H1 (cell line): ENCODE measurements at regions not wholly inside any gene's neighbourhood (a gene's known extent, or its start where the extent isn't known, plus 50 kb on each side); places are given as distances from the start of the nearest gene placed in this dataset.

Experiments used
- CTCF ChIA-PET: fragments of 300-600 bp; sonication (Branson Sonifier 250); formaldehyde crosslinking; loops from one replicate; lab custom pipeline; 2021; ENCODE audit not compliant: partially characterized antibody; lab: Charles Lee
- POLR2A ChIA-PET: fragments of 300-600 bp; sonication (Branson Sonifier 250); formaldehyde crosslinking; loops from one replicate; lab custom pipeline; 2021; ENCODE audit warnings: inconsistent platforms; ENCODE audit not compliant: partially characterized antibody; lab: Charles Lee
- DNase-seq, 2 experiments: peaks; one replicate each; pipeline versions ENCODE4 v3.0.0 to v3.0.0-alpha.2; 2010 to 2022; ENCODE audit warnings: low spot score in 2 of 2, low read depth in 1 of 2, mixed read lengths in 1 of 2
- FAIRE-seq: peaks from 2 replicates; lab custom pipeline; 2011; peaks lifted over from hg19 to GRCh38; lab: Jason Lieb, UNC
- H2AFZ ChIP-seq: 2 replicates; pipeline ENCODE4 v1.8.1; 2012; ENCODE audit warnings: low read length, inconsistent platforms
- H2AK5ac ChIP-seq: 2 replicates; pipeline ENCODE4 v1.6.1; 2013; ENCODE audit warnings: low read depth, low read length
- H2BK120ac ChIP-seq: replicated peaks from 2 replicates; pipeline ENCODE3; 2013; ENCODE audit warnings: low read depth, low read length, inconsistent platforms
- H2BK12ac ChIP-seq: 2 replicates; pipeline ENCODE4 v1.6.1; 2013; ENCODE audit warnings: low read depth, low read length
- H2BK15ac ChIP-seq: 2 replicates; pipeline ENCODE4 v1.6.1; 2013; ENCODE audit warnings: low read length
- H2BK20ac ChIP-seq: 2 replicates; pipeline ENCODE4 v1.6.1; 2013; ENCODE audit warnings: low read length
- H2BK5ac ChIP-seq: 2 replicates; pipeline ENCODE4 v1.6.1; 2013; ENCODE audit warnings: low read depth, low read length
- H3K14ac ChIP-seq: 2 replicates; pipeline ENCODE4 v1.6.1; 2013; ENCODE audit warnings: inconsistent platforms; ENCODE audit not compliant: insufficient read length
- H3K18ac ChIP-seq: 2 replicates; pipeline ENCODE4 v1.6.1; 2013; ENCODE audit warnings: low read length; ENCODE audit errors: extremely low read depth
- H3K23ac ChIP-seq: 2 replicates; pipeline ENCODE4 v1.6.1; 2013; ENCODE audit warnings: inconsistent platforms; ENCODE audit not compliant: insufficient read length
- H3K23me2 ChIP-seq: 2 replicates; pipeline ENCODE4 v1.6.1; 2013; ENCODE audit warnings: low read depth, low read length
- H3K27ac ChIP-seq: 2 replicates; pipeline ENCODE4 v1.6.1; 2011; ENCODE audit warnings: low read depth, low read length, inconsistent platforms
- H3K27me3 ChIP-seq, 4 experiments: replicated peaks in 1 of 4; 1 replicate in 1 of 4; 2 replicates in 3 of 4; pipeline versions ENCODE4 v1.6.1 to v1.8.1; 2011 to 2013; ENCODE audit warnings: low read length in 3 of 4, mild to moderate bottlenecking in 3 of 4, inconsistent platforms in 2 of 4, mixed read lengths in 2 of 4, moderate library complexity in 1 of 4; ENCODE audit not compliant: control insufficient read depth in 3 of 4, insufficient read depth in 3 of 4; ENCODE audit errors: extremely low read depth in 1 of 4
- H3K36me3 ChIP-seq, 4 experiments: 2 replicates each; pipeline versions ENCODE4 v1.6.1 to v1.8.1; 2011 to 2013; ENCODE audit warnings: mild to moderate bottlenecking in 4 of 4, low read length in 3 of 4, moderate library complexity in 2 of 4, control low read depth in 1 of 4, inconsistent platforms in 1 of 4; ENCODE audit not compliant: insufficient read depth in 4 of 4, control insufficient read depth in 2 of 4
- H3K4ac ChIP-seq: replicated peaks from 2 replicates; pipeline ENCODE3; 2013; ENCODE audit warnings: low read length, low read depth, mixed read lengths, inconsistent platforms; ENCODE audit not compliant: insufficient read length
- H3K4me1 ChIP-seq, 4 experiments: replicated peaks in 1 of 4; 1 replicate in 1 of 4; 2 replicates in 3 of 4; pipeline versions ENCODE4 v1.6.1 to v1.8.1; 2011 to 2013; ENCODE audit warnings: low read length in 3 of 4, inconsistent platforms in 2 of 4, mixed read lengths in 1 of 4; ENCODE audit not compliant: insufficient read depth in 4 of 4, control insufficient read depth in 3 of 4
- H3K4me2 ChIP-seq, 2 experiments: 2 replicates each; pipeline versions ENCODE4 v1.6.1 to v1.8.1; 2011 to 2013; ENCODE audit warnings: low read depth in 2 of 2, low read length in 2 of 2, control low read depth in 1 of 2, inconsistent platforms in 1 of 2, mild to moderate bottlenecking in 1 of 2; ENCODE audit not compliant: insufficient read depth in 1 of 2
- H3K4me3 ChIP-seq, 4 experiments: fragments of 200-600, 300-600 bp in 1 of 4; sonication (generic), shearing (Covaris generic), sonication (Bioruptor Twin) in 1 of 4; 2 replicates each; pipeline versions ENCODE4 v1.5.1 to v1.8.1; 2011 to 2016; ENCODE audit warnings: low read length in 4 of 4, low read depth in 3 of 4, control low read depth in 2 of 4, inconsistent platforms in 2 of 4, mild to moderate bottlenecking in 2 of 4, mixed read lengths in 1 of 4, moderate library complexity in 1 of 4; ENCODE audit not compliant: insufficient read depth in 2 of 4; ENCODE audit errors: extremely low read depth in 1 of 4
- H3K56ac ChIP-seq: replicated peaks from 2 replicates; pipeline ENCODE3; 2013; ENCODE audit warnings: low read depth, mild to moderate bottlenecking, mixed read lengths, low read length, inconsistent platforms; ENCODE audit not compliant: insufficient read length
- H3K79me1 ChIP-seq: 2 replicates; pipeline ENCODE4 v1.6.1; 2013; ENCODE audit warnings: low read depth, low read length, control low read depth
- H3K79me2 ChIP-seq, 2 experiments: 2 replicates each; pipeline versions ENCODE4 v1.6.1 to v1.8.1; 2012 to 2013; ENCODE audit warnings: low read length in 2 of 2, mild to moderate bottlenecking in 2 of 2, inconsistent platforms in 1 of 2; ENCODE audit not compliant: insufficient read depth in 2 of 2, control insufficient read depth in 1 of 2
- H3K9ac ChIP-seq, 4 experiments: replicated peaks in 1 of 4; 1 replicate in 1 of 4; 2 replicates in 3 of 4; pipeline versions ENCODE4 v1.6.1 to v1.8.1; 2011 to 2013; ENCODE audit warnings: low read depth in 3 of 4, low read length in 3 of 4, control low read depth in 2 of 4, mild to moderate bottlenecking in 2 of 4, moderate library complexity in 2 of 4, inconsistent platforms in 1 of 4; ENCODE audit errors: extremely low read depth in 1 of 4
- H3K9me3 ChIP-seq, 2 experiments: 2 replicates each; pipeline versions ENCODE4 v1.6.1 to v1.8.1; 2012 to 2013; ENCODE audit warnings: mild to moderate bottlenecking in 2 of 2, moderate library complexity in 2 of 2, control low read depth in 1 of 2, inconsistent platforms in 1 of 2, low read depth in 1 of 2, low read length in 1 of 2, mixed read lengths in 1 of 2; ENCODE audit not compliant: insufficient read depth in 2 of 2
- H4K20me1 ChIP-seq, 2 experiments: replicated peaks in 1 of 2; 2 replicates each; pipeline versions ENCODE3 to v1.8.1; 2011 to 2013; ENCODE audit warnings: inconsistent platforms in 2 of 2, low read length in 2 of 2, mild to moderate bottlenecking in 1 of 2; ENCODE audit not compliant: insufficient read depth in 2 of 2, control insufficient read depth in 1 of 2
- H4K5ac ChIP-seq: 2 replicates; pipeline ENCODE4 v1.6.1; 2013; ENCODE audit warnings: low read length, low read depth, mixed read lengths, inconsistent platforms; ENCODE audit not compliant: insufficient read length
- H4K8ac ChIP-seq: 2 replicates; pipeline ENCODE4 v1.8.0; 2013; ENCODE audit warnings: mild to moderate bottlenecking, moderate library complexity, low read length, inconsistent platforms; ENCODE audit not compliant: insufficient read depth; ENCODE audit errors: extremely low read depth
- H4K91ac ChIP-seq: replicated peaks from 2 replicates; pipeline ENCODE3; 2013; ENCODE audit warnings: low read length, mixed read lengths, inconsistent platforms; ENCODE audit not compliant: insufficient read length
- E2F6 ChIP-seq: IDR thresholded peaks from 2 replicates; pipeline ENCODE4 v1.6.1; 2012; ENCODE audit warnings: inconsistent platforms
- EP300 ChIP-seq, 2 experiments: IDR thresholded peaks; 1 replicate in 1 of 2; 2 replicates in 1 of 2; pipeline ENCODE4 v1.6.1; 2011 to 2012; ENCODE audit warnings: low read depth in 2 of 2, low read length in 2 of 2, mild to moderate bottlenecking in 2 of 2, borderline replicate concordance in 1 of 2, inconsistent platforms in 1 of 2, moderate library complexity in 1 of 2
- WGBS, 2 experiments: shearing (Covaris generic) in 1 of 2; methylation state at CpG; one replicate each; pipeline versions ENCODE4 v1.1.6 to v1.1.7; 2013 to 2015; ENCODE audit warnings: low lambda C conversion rate in 2 of 2, mixed read lengths in 2 of 2, inconsistent platforms in 1 of 2, low coverage in 1 of 2, missing lambda C conversion rate in 1 of 2; ENCODE audit not compliant: insufficient replicate concordance in 2 of 2, insufficient coverage in 1 of 2, insufficient read length in 1 of 2; ENCODE audit errors: extremely low coverage in 1 of 2, missing lambda C conversion rate in 1 of 2; 5-methylcytosine and 5-hydroxymethylcytosine counted together

- H2BK20ac ChIP-seq, result no peak overlapping the region
- H2BK12ac ChIP-seq, result no peak overlapping the region
- no peaks in the 10 kb centered on the region for H3K36me3 ChIP-seq
- H3K23me2 ChIP-seq, result no peaks in the 10 kb centered on the region
- H4K8ac ChIP-seq, result no peak overlapping the region
- no peak overlapping the region for H3K4me2 ChIP-seq
- H3K27ac ChIP-seq, result no peak overlapping the region
- H3K9ac ChIP-seq, result no peak overlapping the region
- DNase-seq, result no peak
- no peak overlapping the region for H2AFZ ChIP-seq
- FAIRE-seq, result no peak
- H3K4me1 ChIP-seq, result no peaks in the 10 kb centered on the region; a peak in 1 of 7 replicates
- H3K14ac ChIP-seq, result no peak overlapping the region
- no peak overlapping the region for H3K4ac ChIP-seq
- no peak overlapping the region for H3K18ac ChIP-seq
- no peak overlapping the region for H3K23ac ChIP-seq
- no peak overlapping the region for H4K5ac ChIP-seq
- TF ChIP-seq E2F6 (no peak), EP300 (IDR thresholded peaks at IDR 0.05; ENCODE audit: borderline replicate concordance in 1 of 2, low read depth in 2 of 2, low read length in 2 of 2) (no peak)
- H4K20me1 ChIP-seq, result no peaks in the 10 kb centered on the region
- H2AK5ac ChIP-seq, result no peak overlapping the region
- POLR2A ChIA-PET, result no interaction called here
- no peaks in the 10 kb centered on the region for H3K79me2 ChIP-seq
- H3K56ac ChIP-seq, result no peak overlapping the region
- H2BK5ac ChIP-seq, result no peak overlapping the region
- WGBS, 2 experiments, result 92% methylated on average over 2 of the region's 2 CpGs; no CpG with 5 or more reads in 1 of the 2 experiments
- H4K91ac ChIP-seq, result no peak overlapping the region
- H3K27me3 ChIP-seq, result no peaks in the 10 kb centered on the region
- CTCF ChIA-PET, result interaction anchor here (2.1 kb wide), 1 partner anchor 14 kb away, joined by 7 read pairs; no protein-coding TSS in a partner anchor
- H2BK120ac ChIP-seq, result no peak overlapping the region
- H3K79me1 ChIP-seq, result no peaks in the 10 kb centered on the region
- H2BK15ac ChIP-seq, result no peak overlapping the region
- no peak overlapping the region for H3K4me3 ChIP-seq
- no peaks in the 10 kb centered on the region for H3K9me3 ChIP-seq
Observed at GRCh38 chr7:24462117-24462516, 111.1 kb upstream of the PALS2 start.
